ENCODE measurements at regions not wholly inside any gene's neighbourhood (a gene's known extent, or its start where the extent isn't known, plus 50 kb on each side); places are given as distances from the start of the nearest gene placed in this dataset.

DNA sequence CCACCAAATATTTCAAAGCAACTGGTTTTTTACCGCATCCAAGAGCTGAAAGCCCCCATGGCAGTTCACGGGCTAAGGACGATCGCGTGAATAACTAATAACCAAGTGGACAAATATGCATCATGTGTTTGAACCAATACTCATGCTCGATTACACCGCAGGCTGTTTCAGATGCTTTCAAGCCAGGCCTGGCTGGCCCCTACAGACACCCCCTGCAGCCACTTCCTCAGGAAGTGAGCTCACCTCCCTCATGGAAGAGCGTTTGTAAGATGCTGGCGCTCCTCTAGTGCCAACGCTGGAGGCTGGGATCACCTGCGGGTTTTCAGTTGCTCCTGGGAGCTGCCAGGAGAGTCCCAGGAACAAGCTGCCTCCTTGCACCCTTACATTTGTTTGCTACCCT, 53.9 kb upstream of the PTCH1 start:
- TF ChIP-seq, protein P1, sequence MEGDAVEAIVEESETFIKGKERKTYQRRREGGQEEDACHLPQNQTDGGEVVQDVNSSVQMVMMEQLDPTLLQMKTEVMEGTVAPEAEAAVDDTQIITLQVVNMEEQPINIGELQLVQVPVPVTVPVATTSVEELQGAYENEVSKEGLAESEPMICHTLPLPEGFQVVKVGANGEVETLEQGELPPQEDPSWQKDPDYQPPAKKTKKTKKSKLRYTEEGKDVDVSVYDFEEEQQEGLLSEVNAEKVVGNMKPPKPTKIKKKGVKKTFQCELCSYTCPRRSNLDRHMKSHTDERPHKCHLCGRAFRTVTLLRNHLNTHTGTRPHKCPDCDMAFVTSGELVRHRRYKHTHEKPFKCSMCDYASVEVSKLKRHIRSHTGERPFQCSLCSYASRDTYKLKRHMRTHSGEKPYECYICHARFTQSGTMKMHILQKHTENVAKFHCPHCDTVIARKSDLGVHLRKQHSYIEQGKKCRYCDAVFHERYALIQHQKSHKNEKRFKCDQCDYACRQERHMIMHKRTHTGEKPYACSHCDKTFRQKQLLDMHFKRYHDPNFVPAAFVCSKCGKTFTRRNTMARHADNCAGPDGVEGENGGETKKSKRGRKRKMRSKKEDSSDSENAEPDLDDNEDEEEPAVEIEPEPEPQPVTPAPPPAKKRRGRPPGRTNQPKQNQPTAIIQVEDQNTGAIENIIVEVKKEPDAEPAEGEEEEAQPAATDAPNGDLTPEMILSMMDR (IDR thresholded peaks at IDR 0.05; ENCODE audit: insufficient read depth, low read length, poor library complexity, severe bottlenecking), result no peak
- no peak for TF ChIP-seq EZH2phosphoT487 (conservative IDR thresholded peaks at IDR 0.05; ENCODE audit: low read length)

Measured in SU-DHL-6 (cell line).